GM12891 (cell line): ENCODE measurements at regions not wholly inside any gene's neighbourhood (a gene's known extent, or its start where the extent isn't known, plus 50 kb on each side); places are given as distances from the start of the nearest gene placed in this dataset.

Experiments
- PAX5 ChIP-seq: IDR thresholded peaks from 2 replicates; pipeline ENCODE4 v1.6.1; 2011; ENCODE audit warnings: low read length, moderate library complexity, mild to moderate bottlenecking; ENCODE audit not compliant: insufficient read depth, severe bottlenecking
- POLR2A ChIP-seq: IDR thresholded peaks from 2 replicates; pipeline ENCODE4 v1.6.1; 2011; ENCODE audit warnings: low read depth, low read length, control low read depth
- POLR2AphosphoS5 ChIP-seq: IDR thresholded peaks from 2 replicates; pipeline ENCODE4 v1.6.1; 2011; ENCODE audit warnings: low read depth, low read length, control low read depth
- SPI1 ChIP-seq: IDR thresholded peaks from 2 replicates; pipeline ENCODE4 v1.6.1; 2011; ENCODE audit warnings: low read depth, low read length, control low read depth
- TAF1 ChIP-seq: IDR thresholded peaks from 2 replicates; pipeline ENCODE4 v1.6.1; 2011; ENCODE audit warnings: low read depth, low read length, control low read depth

DNA sequence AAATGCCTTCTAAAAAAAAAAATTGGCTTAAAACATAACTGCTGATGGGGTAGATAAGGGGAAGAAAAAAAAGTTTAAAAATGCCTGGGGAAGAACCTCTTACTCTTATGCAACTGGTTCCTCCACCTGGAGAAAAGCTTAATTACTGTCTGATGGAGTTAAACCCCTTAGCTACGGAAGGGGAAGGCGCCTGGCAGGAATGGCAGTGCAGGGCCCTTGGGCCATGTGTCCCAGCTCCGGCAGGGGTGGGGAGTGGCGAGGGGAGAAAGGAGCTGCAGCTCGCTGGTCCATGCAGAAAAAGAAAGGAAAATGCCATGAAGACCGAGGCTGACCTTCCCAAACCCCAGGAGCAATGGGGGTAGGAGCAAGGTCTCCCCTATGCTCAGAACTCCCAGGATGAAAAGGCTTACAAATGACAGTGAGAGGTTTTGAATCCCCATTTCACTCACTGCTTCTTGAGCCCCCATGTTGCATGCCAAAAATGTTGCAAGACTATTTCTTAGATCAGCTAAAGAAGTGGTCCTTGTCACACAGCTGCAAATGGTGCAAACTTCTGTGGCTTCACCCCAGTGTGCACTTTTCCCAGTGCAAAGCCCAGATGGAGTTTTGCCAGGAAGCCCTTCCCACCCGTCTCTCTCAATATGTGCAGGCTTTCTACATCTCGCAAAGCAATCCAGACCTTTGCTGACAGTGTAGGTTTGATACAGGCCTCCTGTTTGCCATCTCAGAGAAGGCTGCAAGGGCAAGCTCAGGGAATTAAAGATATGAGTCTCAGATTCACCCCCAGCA is 204.8 kb upstream of the CT83 start:
- no peak for TF ChIP-seq TAF1
- no peak for TF ChIP-seq POLR2A
- no peak for TF ChIP-seq POLR2AphosphoS5
- no peak for TF ChIP-seq SPI1
- no peak for TF ChIP-seq PAX5
